H9 (cell line): ENCODE measurements at regions not wholly inside any gene's neighbourhood (a gene's known extent, or its start where the extent isn't known, plus 50 kb on each side); places are given as distances from the start of the nearest gene placed in this dataset.

Source experiments
- DNase-seq: peaks from one replicate; pipeline ENCODE4 v3.0.0-alpha.2; 2017
- H2AFZ ChIP-seq: one replicate; pipeline ENCODE4 v1.6.1; 2013; ENCODE audit warnings: mild to moderate bottlenecking, low read length, control low read depth, moderate library complexity
- H2AK5ac ChIP-seq: 2 replicates; pipeline ENCODE4 v1.6.1; 2013; ENCODE audit warnings: low read length, control low read depth, mixed read lengths; ENCODE audit not compliant: insufficient read length
- H2BK120ac ChIP-seq: one replicate; pipeline ENCODE4 v1.6.1; 2013; ENCODE audit warnings: low read depth, mild to moderate bottlenecking, low read length, control low read depth, inconsistent platforms; ENCODE audit not compliant: poor library complexity, severe bottlenecking
- H2BK12ac ChIP-seq: 2 replicates; pipeline ENCODE4 v1.6.1; 2013; ENCODE audit warnings: low read length, control low read depth, mixed read lengths, low read depth; ENCODE audit not compliant: insufficient read length
- H2BK15ac ChIP-seq: 2 replicates; pipeline ENCODE4 v1.6.1; 2013; ENCODE audit warnings: low read depth, low read length, control low read depth
- H2BK20ac ChIP-seq: one replicate; pipeline ENCODE4 v1.6.1; 2013; ENCODE audit warnings: low read depth, mild to moderate bottlenecking, low read length, control low read depth, inconsistent platforms; ENCODE audit not compliant: poor library complexity, severe bottlenecking
- H2BK5ac ChIP-seq: 2 replicates; pipeline ENCODE4 v1.6.1; 2013; ENCODE audit warnings: low read length, control low read depth, mixed read lengths; ENCODE audit not compliant: insufficient read length
- H3K14ac ChIP-seq: 2 replicates; pipeline ENCODE4 v1.6.1; 2013; ENCODE audit warnings: low read length, control low read depth; ENCODE audit not compliant: insufficient read depth
- H3K18ac ChIP-seq: 2 replicates; pipeline ENCODE4 v1.6.1; 2013; ENCODE audit warnings: low read depth, mild to moderate bottlenecking, mixed read lengths, low read length, control low read depth; ENCODE audit not compliant: insufficient read length
- H3K23ac ChIP-seq: 2 replicates; pipeline ENCODE4 v1.6.1; 2013; ENCODE audit warnings: low read length, control low read depth, mixed read lengths, low read depth; ENCODE audit not compliant: insufficient read length
- H3K23me2 ChIP-seq: 2 replicates; pipeline ENCODE4 v1.6.1; 2013; ENCODE audit warnings: low read depth, mild to moderate bottlenecking, mixed read lengths, low read length, control low read depth; ENCODE audit not compliant: insufficient read length, poor library complexity, severe bottlenecking
- H3K27ac ChIP-seq: 2 replicates; pipeline ENCODE4 v1.5.1; 2013; ENCODE audit warnings: low read length, control low read depth, mixed read lengths, low read depth; ENCODE audit not compliant: insufficient read length
- H3K27me3 ChIP-seq: 2 replicates; pipeline ENCODE4 v1.6.1; 2013; ENCODE audit warnings: low read length, control low read depth, inconsistent platforms; ENCODE audit not compliant: insufficient read depth
- H3K4ac ChIP-seq: 2 replicates; pipeline ENCODE4 v1.6.1; 2013; ENCODE audit warnings: low read depth, mild to moderate bottlenecking, control low read depth, inconsistent platforms, low read length, moderate library complexity
- H3K4me1 ChIP-seq: 2 replicates; pipeline ENCODE4 v1.6.1; 2013; ENCODE audit warnings: low read length, control low read depth, inconsistent platforms; ENCODE audit not compliant: insufficient read depth
- H3K4me2 ChIP-seq: 2 replicates; pipeline ENCODE4 v1.6.1; 2013; ENCODE audit warnings: low read length, control low read depth, mixed read lengths; ENCODE audit not compliant: insufficient read length, insufficient read depth
- H3K56ac ChIP-seq: 2 replicates; pipeline ENCODE4 v1.6.1; 2013; ENCODE audit warnings: low read depth, mild to moderate bottlenecking, mixed read lengths, low read length, control low read depth; ENCODE audit not compliant: insufficient read length
- H3K79me1 ChIP-seq: 2 replicates; pipeline ENCODE4 v1.6.1; 2013; ENCODE audit warnings: low read depth, mild to moderate bottlenecking, moderate library complexity, low read length, control low read depth, inconsistent platforms; ENCODE audit not compliant: insufficient read depth, poor library complexity, severe bottlenecking
- H3K79me2 ChIP-seq: 2 replicates; pipeline ENCODE4 v1.6.1; 2013; ENCODE audit warnings: low read length, control low read depth, inconsistent platforms; ENCODE audit not compliant: insufficient read depth
- H3K9ac ChIP-seq: 2 replicates; pipeline ENCODE4 v1.6.1; 2013; ENCODE audit warnings: low read length, control low read depth, mixed read lengths; ENCODE audit not compliant: insufficient read length; ENCODE audit errors: extremely low read depth
- H3K9me3 ChIP-seq: one replicate; pipeline ENCODE4 v1.6.1; 2013; ENCODE audit warnings: low read depth, low read length, inconsistent platforms; ENCODE audit not compliant: control insufficient read depth
- H3T11ph ChIP-seq: one replicate; pipeline ENCODE4 v1.6.1; 2013; ENCODE audit warnings: mild to moderate bottlenecking, low read length, control low read depth, inconsistent platforms
- H4K20me1 ChIP-seq: one replicate; pipeline ENCODE4 v1.6.1; 2013; ENCODE audit not compliant: control insufficient read depth, insufficient read length, insufficient read depth
- H4K5ac ChIP-seq: 2 replicates; pipeline ENCODE4 v1.6.1; 2013; ENCODE audit warnings: low read depth, mild to moderate bottlenecking, mixed read lengths, low read length, control low read depth; ENCODE audit not compliant: insufficient read length
- H4K8ac ChIP-seq: replicated peaks from 2 replicates; pipeline ENCODE4 v1.6.1; 2013; ENCODE audit warnings: low read length, control low read depth, mixed read lengths, low read depth; ENCODE audit not compliant: insufficient read length
- H4K91ac ChIP-seq: 2 replicates; pipeline ENCODE4 v1.6.1; 2013; ENCODE audit warnings: low read depth, mild to moderate bottlenecking, moderate library complexity, mixed read lengths, low read length, control low read depth; ENCODE audit not compliant: insufficient read length
- H3K27ac Mint-ChIP-seq, 3 experiments: 2 replicates in 2 of 3; 3 replicates in 1 of 3; pipeline ENCODE4 v1.8.0; 2020 to 2021; ENCODE audit warnings: mixed read lengths in 3 of 3, mild to moderate bottlenecking in 1 of 3, moderate library complexity in 1 of 3
- H3K27me3 Mint-ChIP-seq: 2 replicates; pipeline ENCODE4 v1.8.0; 2021; ENCODE audit warnings: low read depth, mild to moderate bottlenecking, moderate library complexity, mixed read lengths
- H3K36me3 Mint-ChIP-seq, 3 experiments: 2 replicates in 2 of 3; 3 replicates in 1 of 3; pipeline ENCODE4 v1.8.0; 2020 to 2021; ENCODE audit warnings: low read depth in 3 of 3, mixed read lengths in 3 of 3; ENCODE audit not compliant: insufficient read depth in 1 of 3
- H3K4me1 Mint-ChIP-seq, 2 experiments: 2 replicates each; pipeline ENCODE4 v1.8.0; 2020; ENCODE audit warnings: mixed read lengths in 2 of 2
- H3K4me3 Mint-ChIP-seq, 2 experiments: 2 replicates in 1 of 2; 3 replicates in 1 of 2; pipeline ENCODE4 v1.8.0; 2020 to 2021; ENCODE audit warnings: mild to moderate bottlenecking in 2 of 2, mixed read lengths in 2 of 2, moderate library complexity in 1 of 2
- H3K9me3 Mint-ChIP-seq, 2 experiments: 2 replicates in 1 of 2; 3 replicates in 1 of 2; pipeline ENCODE4 v1.8.0; 2020; ENCODE audit warnings: mild to moderate bottlenecking in 2 of 2, mixed read lengths in 2 of 2, moderate library complexity in 1 of 2
- WGBS: extraction: QIAGEN DNeasy Blood & Tissue Kit; methylation state at CpG from one replicate; pipeline ENCODE4 v1.1.7; 2013; ENCODE audit warnings: missing lambda C conversion rate, low lambda C conversion rate, mixed read lengths; ENCODE audit not compliant: insufficient read length; ENCODE audit errors: extremely low coverage; 5-methylcytosine and 5-hydroxymethylcytosine counted together
- TF ChIP-seq, protein P1 (sequence below): fragments of 200-600 bp; sonication (generic); conservative IDR thresholded peaks from 3 replicates; pipeline ENCODE4 v1.8.0; 2021; ENCODE audit warnings: antibody characterized with exemption, mild to moderate bottlenecking

DNA sequence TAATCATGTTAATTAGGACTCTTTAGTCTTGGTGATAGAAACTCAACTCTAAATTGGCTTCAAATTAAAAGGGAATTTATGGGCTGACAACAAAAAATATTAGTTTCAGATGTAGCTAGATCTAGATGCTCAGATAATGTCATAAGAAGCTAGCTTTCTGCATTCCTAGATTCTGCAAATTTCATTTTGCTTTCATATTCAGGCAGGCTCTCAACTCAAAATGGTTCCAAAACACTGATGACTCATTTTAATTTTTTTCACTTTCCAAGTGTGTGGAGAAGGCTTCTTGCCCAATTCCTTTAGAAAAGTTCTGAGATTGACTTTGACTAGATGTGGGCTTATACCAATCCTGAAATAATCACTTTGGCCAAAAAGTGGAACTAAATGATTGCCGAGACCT lies 236.7 kb upstream of the GOT2 start:
- H3K4me3 Mint-ChIP-seq: no peak overlapping the region
- H3K4ac ChIP-seq: no peak overlapping the region
- no peaks in the 10 kb centered on the region for H3K4me1 Mint-ChIP-seq
- no peaks in the 10 kb centered on the region for H3K27me3 Mint-ChIP-seq
- WGBS: no CpG with 5 or more reads among the region's 1 CpG
- no peak overlapping the region for H3K9ac ChIP-seq
- no peak overlapping the region for H4K8ac ChIP-seq
- no peak overlapping the region for H4K91ac ChIP-seq
- H2AFZ ChIP-seq: no peak overlapping the region
- H3K56ac ChIP-seq: no peak overlapping the region
- H3T11ph ChIP-seq: no peak overlapping the region
- no peak overlapping the region for H2BK20ac ChIP-seq
- H3K79me2 ChIP-seq: no peaks in the 10 kb centered on the region
- no peaks in the 10 kb centered on the region for H3K79me1 ChIP-seq
- DNase-seq: no peak
- TF ChIP-seq, protein P1, sequence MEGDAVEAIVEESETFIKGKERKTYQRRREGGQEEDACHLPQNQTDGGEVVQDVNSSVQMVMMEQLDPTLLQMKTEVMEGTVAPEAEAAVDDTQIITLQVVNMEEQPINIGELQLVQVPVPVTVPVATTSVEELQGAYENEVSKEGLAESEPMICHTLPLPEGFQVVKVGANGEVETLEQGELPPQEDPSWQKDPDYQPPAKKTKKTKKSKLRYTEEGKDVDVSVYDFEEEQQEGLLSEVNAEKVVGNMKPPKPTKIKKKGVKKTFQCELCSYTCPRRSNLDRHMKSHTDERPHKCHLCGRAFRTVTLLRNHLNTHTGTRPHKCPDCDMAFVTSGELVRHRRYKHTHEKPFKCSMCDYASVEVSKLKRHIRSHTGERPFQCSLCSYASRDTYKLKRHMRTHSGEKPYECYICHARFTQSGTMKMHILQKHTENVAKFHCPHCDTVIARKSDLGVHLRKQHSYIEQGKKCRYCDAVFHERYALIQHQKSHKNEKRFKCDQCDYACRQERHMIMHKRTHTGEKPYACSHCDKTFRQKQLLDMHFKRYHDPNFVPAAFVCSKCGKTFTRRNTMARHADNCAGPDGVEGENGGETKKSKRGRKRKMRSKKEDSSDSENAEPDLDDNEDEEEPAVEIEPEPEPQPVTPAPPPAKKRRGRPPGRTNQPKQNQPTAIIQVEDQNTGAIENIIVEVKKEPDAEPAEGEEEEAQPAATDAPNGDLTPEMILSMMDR: no peak
- no peak overlapping the region for H3K23ac ChIP-seq
- no peaks in the 10 kb centered on the region for H4K20me1 ChIP-seq
- H4K5ac ChIP-seq: no peak overlapping the region
- no peak overlapping the region for H2BK15ac ChIP-seq
- no peak overlapping the region for H3K4me2 ChIP-seq
- no peak overlapping the region for H2BK5ac ChIP-seq
- H3K18ac ChIP-seq: no peak overlapping the region
- no peak overlapping the region for H2BK12ac ChIP-seq
- no peaks in the 10 kb centered on the region for H3K4me1 ChIP-seq
- H3K14ac ChIP-seq: no peak overlapping the region
- H3K27ac Mint-ChIP-seq: no peak overlapping the region
- no peak overlapping the region for H2AK5ac ChIP-seq
- H3K23me2 ChIP-seq: no peaks in the 10 kb centered on the region
- no peaks in the 10 kb centered on the region for H3K9me3 ChIP-seq
- H3K27me3 ChIP-seq: no peaks in the 10 kb centered on the region
- no peak overlapping the region for H3K27ac ChIP-seq
- peaks cover 0 to 4% of the 10 kb centered on the region in 2 experiments; a peak in 1 of 5 replicates for H3K9me3 Mint-ChIP-seq
- H3K36me3 Mint-ChIP-seq: no peaks in the 10 kb centered on the region
- no peak overlapping the region for H2BK120ac ChIP-seq
